HepG2 (cell line): ENCODE measurements at regions not wholly inside any gene's neighbourhood (a gene's known extent, or its start where the extent isn't known, plus 50 kb on each side); places are given as distances from the start of the nearest gene placed in this dataset.

Experiments used
- AHR ChIP-seq: IDR thresholded peaks from 2 replicates; pipeline ENCODE4 v1.6.1; 2018; ENCODE audit warnings: missing genetic modification reagents, missing compliant biosample characterization
- ARID4A ChIP-seq: sonication (generic); formaldehyde crosslinking; IDR thresholded peaks from 2 replicates; pipeline ENCODE4 v1.5.0; 2020; ENCODE audit warnings: mild to moderate bottlenecking, missing genetic modification reagents, borderline replicate concordance
- ATF6 ChIP-seq: sonication (generic); formaldehyde crosslinking; conservative IDR thresholded peaks from 2 replicates; pipeline ENCODE4 v1.4.0; 2020; ENCODE audit warnings: missing genetic modification reagents
- IRF2 ChIP-seq: IDR thresholded peaks from 2 replicates; pipeline ENCODE4 v1.6.1; 2018; ENCODE audit warnings: missing genetic modification reagents, missing compliant biosample characterization
- KMT2B ChIP-seq: IDR thresholded peaks from 2 replicates; pipeline ENCODE4 v1.6.1; 2016; ENCODE audit warnings: missing genetic modification reagents, missing compliant biosample characterization
- MYC ChIP-seq: sonication (generic); formaldehyde crosslinking; IDR thresholded peaks from 2 replicates; pipeline ENCODE4 v1.9.0; 2021; ENCODE audit warnings: missing genetic modification reagents, borderline replicate concordance
- NR2C2 ChIP-seq: sonication (generic); formaldehyde crosslinking; IDR thresholded peaks from 2 replicates; pipeline ENCODE4 v1.4.0; 2020; ENCODE audit warnings: missing genetic modification reagents, mild to moderate bottlenecking, moderate library complexity, borderline replicate concordance
- SKI ChIP-seq: fragments of 450-650 bp; IDR thresholded peaks from one replicate; pipeline ENCODE4 v1.6.1; 2018; ENCODE audit warnings: mild to moderate bottlenecking; ENCODE audit not compliant: partially characterized antibody
- ZNF646 ChIP-seq: sonication (generic); formaldehyde crosslinking; IDR thresholded peaks from 2 replicates; pipeline ENCODE4 v1.9.0; 2021; ENCODE audit warnings: mild to moderate bottlenecking, missing genetic modification reagents
- ZNF670 ChIP-seq: sonication (generic); formaldehyde crosslinking; IDR thresholded peaks from 2 replicates; pipeline ENCODE4 v1.8.0; 2022; ENCODE audit warnings: mild to moderate bottlenecking, missing genetic modification reagents, borderline replicate concordance

- TF ChIP-seq ARID4A (CRISPR knock-in tag) (peak; percentile 68), ZNF670 (CRISPR knock-in tag) (0 out of 2 replicates have a peak, but pooled peaks have one; percentile 57), ATF6 (CRISPR knock-in tag) (no peak), AHR (CRISPR knock-in tag) (no peak), ZNF646 (CRISPR knock-in tag) (peak; percentile 62), KMT2B (CRISPR knock-in tag) (peak; percentile 27; the same call in 1 of the 2 replicates), SKI (peak; percentile 23), IRF2 (CRISPR knock-in tag) (peak; percentile 44; the same call in 1 of the 2 replicates), NR2C2 (CRISPR knock-in tag) (0 out of 2 replicates have a peak, but pooled peaks have one; percentile 5), MYC (CRISPR knock-in tag) (peak; percentile 92)
These were observed 207.6 kb upstream of the KLF14 start (continued) for GRCh38 chr7:130941322-130942210.
